GM12892 (cell line): ENCODE measurements at regions not wholly inside any gene's neighbourhood (a gene's known extent, or its start where the extent isn't known, plus 50 kb on each side); places are given as distances from the start of the nearest gene placed in this dataset.

Experiments
- POLR2A ChIP-seq: IDR thresholded peaks from 2 replicates; pipeline ENCODE4 v1.6.1; 2011; ENCODE audit warnings: low read depth, low read length, control low read depth
- POLR2AphosphoS5 ChIP-seq: IDR thresholded peaks from 2 replicates; pipeline ENCODE4 v1.6.1; 2011; ENCODE audit warnings: low read depth, low read length, control low read depth

GRCh38 chr5:168227001-168227400 lies 64.4 kb upstream of the WWC1 start:
- TF ChIP-seq POLR2AphosphoS5: no peak
- TF ChIP-seq POLR2A: no peak
